H1 (cell line): ENCODE measurements at regions not wholly inside any gene's neighbourhood (a gene's known extent, or its start where the extent isn't known, plus 50 kb on each side); places are given as distances from the start of the nearest gene placed in this dataset.
A peak's percentile ranks its signal among the peaks of the same experiment; 100 is the strongest.
"Not testable (repeated sequence)": the region's sequence is repeated elsewhere in the genome, so short reads cannot be mapped to it uniquely, and the experiment has no call there.

Experiments used
- ATF3 ChIP-seq: IDR thresholded peaks from 2 replicates; pipeline ENCODE4 v1.6.1; 2011; ENCODE audit warnings: low read depth, mild to moderate bottlenecking, low read length; ENCODE audit not compliant: insufficient read depth
- CEBPB ChIP-seq: IDR thresholded peaks from 2 replicates; pipeline ENCODE4 v1.6.1; 2012; ENCODE audit warnings: low read depth, low read length
- CHD2 ChIP-seq: IDR thresholded peaks from 2 replicates; pipeline ENCODE4 v1.6.1; 2012; ENCODE audit warnings: low read length, improper control_type of control experiment
- CTCF ChIP-seq, 3 experiments: IDR thresholded peaks; 1 replicate in 2 of 3; 2 replicates in 1 of 3; pipeline versions ENCODE4 v1.5.1 to v1.6.1; 2011; ENCODE audit warnings: low read length in 3 of 3, mild to moderate bottlenecking in 3 of 3, inconsistent platforms in 2 of 3, low read depth in 1 of 3, moderate library complexity in 1 of 3; ENCODE audit not compliant: insufficient read depth in 1 of 3; ENCODE audit errors: control extremely low read depth in 1 of 3
- EZH2 ChIP-seq: fragments of 200-600 bp; sonication (generic); IDR thresholded peaks from 2 replicates; pipeline ENCODE4 v1.7.1; 2012; ENCODE audit warnings: low read depth, mild to moderate bottlenecking, moderate library complexity, low read length, inconsistent platforms; ENCODE audit not compliant: severe bottlenecking
- FOSL1 ChIP-seq: IDR thresholded peaks from 2 replicates; pipeline ENCODE4 v1.6.1; 2011; ENCODE audit warnings: mild to moderate bottlenecking, low read depth, low read length, moderate library complexity; ENCODE audit not compliant: insufficient read depth
- GTF2F1 ChIP-seq: IDR thresholded peaks from 2 replicates; pipeline ENCODE4 v1.6.1; 2012; ENCODE audit warnings: low read depth, low read length, improper control_type of control experiment, borderline replicate concordance
- POLR2A ChIP-seq, 2 experiments: IDR thresholded peaks; 1 replicate in 1 of 2; 2 replicates in 1 of 2; pipeline ENCODE4 v1.6.1; 2011; ENCODE audit warnings: low read depth in 2 of 2, low read length in 2 of 2, mild to moderate bottlenecking in 2 of 2; ENCODE audit errors: control extremely low read depth in 1 of 2
- RXRA ChIP-seq: IDR thresholded peaks from 2 replicates; pipeline ENCODE4 v1.6.1; 2011; ENCODE audit warnings: low read depth, mild to moderate bottlenecking, low read length, moderate library complexity; ENCODE audit not compliant: insufficient read depth
- SIN3A ChIP-seq, 2 experiments: IDR thresholded peaks in 1 of 2; conservative IDR thresholded peaks in 1 of 2; 2 replicates each; pipeline ENCODE4 v1.6.1; 2011 to 2012; ENCODE audit warnings: low read length in 2 of 2, improper control_type of control experiment in 1 of 2, low read depth in 1 of 2, mild to moderate bottlenecking in 1 of 2
- SP2 ChIP-seq: IDR thresholded peaks from 2 replicates; pipeline ENCODE4 v1.6.1; 2012; ENCODE audit warnings: mild to moderate bottlenecking, low read length, inconsistent platforms
- ZNF274 ChIP-seq: IDR thresholded peaks from 2 replicates; pipeline ENCODE4 v1.7.0; 2012; ENCODE audit warnings: low read length, borderline replicate concordance; ENCODE audit errors: extremely low read depth

- peak in 2 of 3 experiments; percentile 75 to 94; a peak in 3 of 4 replicates for TF ChIP-seq CTCF (IDR thresholded peaks at IDR 0.05; ENCODE audit: control extremely low read depth in 1 of 3, insufficient read depth in 1 of 3, low read depth in 1 of 3, low read length in 3 of 3)
- TF ChIP-seq CHD2; POLR2A (IDR thresholded peaks at IDR 0.05; ENCODE audit: control extremely low read depth in 1 of 2, low read depth in 2 of 2, low read length in 2 of 2); EZH2; RXRA; SP2; SIN3A (conservative IDR thresholded peaks at IDR 0.05 in 1 of 2, IDR thresholded peaks at IDR 0.05 in 1 of 2; ENCODE audit: low read depth in 1 of 2, low read length in 2 of 2); FOSL1; GTF2F1; ATF3; ZNF274; CEBPB: not testable (repeated sequence)
Observed at GRCh38 chr16:27605500-27606106, 55.7 kb downstream of the KATNIP start.
